ENCODE measurements at regions not wholly inside any gene's neighbourhood (a gene's known extent, or its start where the extent isn't known, plus 50 kb on each side); places are given as distances from the start of the nearest gene placed in this dataset.

- Histone ChIP-seq H3K27ac (no peak overlapping the region), H3K4me1 (no peaks in the 10 kb centered on the region), H3K36me3 (no peaks in the 10 kb centered on the region), H3K9me3 (no peaks in the 10 kb centered on the region), H3K4me3 (no peak overlapping the region), H3K27me3 (no peaks in the 10 kb centered on the region)
- intact Hi-C loops (cut with DNase I), result no loop called here
- TF ChIP-seq CTCF (IDR thresholded peaks at IDR 0.05) (no peak), POLR2A (IDR thresholded peaks at IDR 0.05) (no peak), POLR2AphosphoS5 (IDR thresholded peaks at IDR 0.05; ENCODE audit: insufficient read depth in 1 of 2, low read depth in 1 of 2) (no peak)
- DNase-seq (ENCODE audit: extremely low spot score in 2 of 2), result no peak
These were observed 133.5 kb downstream of the SEC14L1 start for GRCh38 chr17:77274096-77274845.

- intact Hi-C loops (cut with DNase I), result no loop called here
- Histone ChIP-seq H3K27me3 (no peaks in the 10 kb centered on the region), H3K27ac (no peak overlapping the region), H3K4me3 (no peak overlapping the region), H3K36me3 (no peaks in the 10 kb centered on the region), H3K9me3 (no peaks in the 10 kb centered on the region), H3K4me1 (peaks cover 23% of the 10 kb centered on the region)
- TF ChIP-seq CTCF (IDR thresholded peaks at IDR 0.05) (no peak), POLR2A (IDR thresholded peaks at IDR 0.05) (no peak), POLR2AphosphoS5 (IDR thresholded peaks at IDR 0.05; ENCODE audit: insufficient read depth in 1 of 2, low read depth in 1 of 2) (no peak)
- DNase-seq (ENCODE audit: extremely low spot score in 2 of 2), result no peak
These were observed 138.9 kb downstream of the SEC14L1 start for GRCh38 chr17:77279448-77280303.

GRCh38 chr17:77280304-77281121, 139.7 kb downstream of the SEC14L1 start:
- no peak for TF ChIP-seq POLR2A (IDR thresholded peaks at IDR 0.05)
- TF ChIP-seq POLR2AphosphoS5 (IDR thresholded peaks at IDR 0.05; ENCODE audit: insufficient read depth in 1 of 2, low read depth in 1 of 2), result peak in 1 of 2 donors; percentile 44
- peak overlapping the region; percentile 46 to 60 for H3K4me3 ChIP-seq
- peak overlapping the region; percentile 44 for H3K27ac ChIP-seq
- no peak for DNase-seq (ENCODE audit: extremely low spot score in 2 of 2)
- no peaks in the 10 kb centered on the region for H3K27me3 ChIP-seq
- H3K9me3 ChIP-seq, result no peaks in the 10 kb centered on the region
- no peaks in the 10 kb centered on the region for H3K36me3 ChIP-seq
- intact Hi-C loops (cut with DNase I), result no loop called here
- peaks cover 32% of the 10 kb centered on the region for H3K4me1 ChIP-seq

GRCh38 chr17:77281122-77281903, 140.5 kb downstream of the SEC14L1 start:
- H3K4me3 ChIP-seq, result peak overlapping the region; percentile 46 to 60
- peaks cover 40% of the 10 kb centered on the region for H3K4me1 ChIP-seq
- TF ChIP-seq CTCF (IDR thresholded peaks at IDR 0.05), result no peak
- peak in 1 of 2 donors; percentile 52 for TF ChIP-seq POLR2AphosphoS5 (IDR thresholded peaks at IDR 0.05; ENCODE audit: insufficient read depth in 1 of 2, low read depth in 1 of 2)
- no peak for TF ChIP-seq POLR2A (IDR thresholded peaks at IDR 0.05)
- peak overlapping the region; percentile 22 for H3K27ac ChIP-seq
- DNase-seq (ENCODE audit: extremely low spot score in 2 of 2), result no peak
- H3K27me3 ChIP-seq, result no peaks in the 10 kb centered on the region
- no peaks in the 10 kb centered on the region for H3K36me3 ChIP-seq
- intact Hi-C loops (cut with DNase I), result no loop called here
- no peaks in the 10 kb centered on the region for H3K9me3 ChIP-seq

All from vagina (tissue), 2 donors.